Neural crest cell (in vitro differentiated cells): ENCODE measurements at regions not wholly inside any gene's neighbourhood (a gene's known extent, or its start where the extent isn't known, plus 50 kb on each side); places are given as distances from the start of the nearest gene placed in this dataset.
"Not testable (repeated sequence)": the region's sequence is repeated elsewhere in the genome, so short reads cannot be mapped to it uniquely, and the experiment has no call there.

Source experiments
- DNase-seq: peaks from one replicate; pipeline ENCODE4 v3.0.0; 2021; ENCODE audit warnings: low read depth, mixed read lengths, low spot score
- H3K27ac Mint-ChIP-seq: one replicate; pipeline ENCODE4 v1.8.0; 2021; ENCODE audit warnings: mild to moderate bottlenecking, mixed read lengths; ENCODE audit not compliant: unreplicated experiment
- H3K27me3 Mint-ChIP-seq: 2 replicates; pipeline ENCODE4 v1.8.0; 2021; ENCODE audit warnings: low read depth, mild to moderate bottlenecking, mixed read lengths
- H3K36me3 Mint-ChIP-seq: 2 replicates; pipeline ENCODE4 v1.8.0; 2021; ENCODE audit warnings: low read depth, mild to moderate bottlenecking, mixed read lengths
- H3K4me1 Mint-ChIP-seq: 2 replicates; pipeline ENCODE4 v1.8.0; 2021; ENCODE audit warnings: mixed read lengths
- H3K4me3 Mint-ChIP-seq: one replicate; pipeline ENCODE4 v1.8.0; 2021; ENCODE audit warnings: mild to moderate bottlenecking, mixed read lengths
- H3K9me3 Mint-ChIP-seq: 2 replicates; pipeline ENCODE4 v1.8.0; 2021; ENCODE audit warnings: mixed read lengths
- CTCF ChIP-seq: fragments of 200-600 bp; sonication (generic); conservative IDR thresholded peaks from 2 replicates; pipeline ENCODE4 v1.5.0; 2021; ENCODE audit warnings: antibody characterized with exemption, mild to moderate bottlenecking

- no peak overlapping the region for H3K4me3 Mint-ChIP-seq
- H3K9me3 Mint-ChIP-seq, result no peaks in the 10 kb centered on the region
- no peak for TF ChIP-seq CTCF
- no peak for DNase-seq
- H3K36me3 Mint-ChIP-seq, result no peaks in the 10 kb centered on the region
- H3K4me1 Mint-ChIP-seq, result no peaks in the 10 kb centered on the region
- H3K27ac Mint-ChIP-seq, result no peak overlapping the region
- peaks cover 26% of the 10 kb centered on the region for H3K27me3 Mint-ChIP-seq
These were observed 72.8 kb upstream of the GOLGA8B start for GRCh38 chr15:34656005-34656796.

- Mint-ChIP-seq H3K36me3 (no peaks in the 10 kb centered on the region), H3K27ac (no peak overlapping the region), H3K9me3 (no peaks in the 10 kb centered on the region), H3K27me3 (peaks cover 24% of the 10 kb centered on the region), H3K4me3 (no peak overlapping the region), H3K4me1 (no peaks in the 10 kb centered on the region)
- no peak for DNase-seq
- TF ChIP-seq CTCF, result no peak
These were observed 71.9 kb upstream of the GOLGA8B start for GRCh38 chr15:34655326-34655725.

- no peak for DNase-seq
- Mint-ChIP-seq H3K4me1 (no peaks in the 10 kb centered on the region), H3K36me3 (no peaks in the 10 kb centered on the region), H3K27me3 (peaks cover 21% of the 10 kb centered on the region), H3K9me3 (no peaks in the 10 kb centered on the region), H3K4me3 (no peak overlapping the region), H3K27ac (no peak overlapping the region)
- no peak for TF ChIP-seq CTCF
These were observed 71.2 kb upstream of the GOLGA8B start for GRCh38 chr15:34654625-34655024.

GRCh38 chr15:34653992-34654391 is 70.5 kb upstream of the GOLGA8B start:
- H3K36me3 Mint-ChIP-seq, result no peaks in the 10 kb centered on the region
- DNase-seq, result no peak

GRCh38 chr15:34653326-34653725 is 69.9 kb upstream of the GOLGA8B start:
- H3K9me3 Mint-ChIP-seq, H3K36me3 Mint-ChIP-seq, H3K27ac Mint-ChIP-seq, DNase-seq, H3K4me1 Mint-ChIP-seq, H3K4me3 Mint-ChIP-seq: not testable (repeated sequence)
- H3K27me3 Mint-ChIP-seq, result peaks cover 14% of the 10 kb centered on the region

More at GRCh38 chr15:34653992-34654391, 70.5 kb upstream of the GOLGA8B start:
- Mint-ChIP-seq H3K27ac (no peak overlapping the region), H3K4me3 (no peak overlapping the region), H3K9me3 (no peaks in the 10 kb centered on the region), H3K4me1 (no peaks in the 10 kb centered on the region), H3K27me3 (peaks cover 17% of the 10 kb centered on the region)
- TF ChIP-seq CTCF, result no peak

- no peaks in the 10 kb centered on the region for H3K4me1 Mint-ChIP-seq
These were observed 69.2 kb upstream of the GOLGA8B start for GRCh38 chr15:34652726-34653033.

More at GRCh38 chr15:34652726-34653033, 69.2 kb upstream of the GOLGA8B start:
- H3K36me3 Mint-ChIP-seq, result no peaks in the 10 kb centered on the region
- no peak overlapping the region for H3K27ac Mint-ChIP-seq
- H3K9me3 Mint-ChIP-seq, result no peaks in the 10 kb centered on the region
- no peak for DNase-seq
- H3K4me3 Mint-ChIP-seq, result no peak overlapping the region
- no peak for TF ChIP-seq CTCF
- H3K27me3 Mint-ChIP-seq, result peaks cover 17% of the 10 kb centered on the region
